Panc1 (cell line): ENCODE measurements at regions not wholly inside any gene's neighbourhood (a gene's known extent, or its start where the extent isn't known, plus 50 kb on each side); places are given as distances from the start of the nearest gene placed in this dataset.

ENCODE experiments used
- ATAC-seq: fragments of 200-7000 bp; cut with Tn5 transposase; 2 replicates; pipeline ENCODE4 v1.9.1; 2020; ENCODE audit warnings: mild to moderate bottlenecking, moderate library complexity
- BruUV-seq: library from RNA; stranded (reverse); fragments of 400-500 nt; replicated peaks from 2 replicates; lab custom pipeline; 2021; lab: Mats Ljungman, UMichigan
- CTCF ChIA-PET: fragments of 300-600 bp; sonication (Branson Sonifier 250); formaldehyde crosslinking; loops from one replicate; lab custom pipeline; 2022; ENCODE audit warnings: antibody characterized with exemption; lab: Charles Lee
- POLR2A ChIA-PET: fragments of 300-600 bp; sonication (Branson Sonifier 250); formaldehyde crosslinking; loops from one replicate; lab custom pipeline; 2022; ENCODE audit warnings: antibody characterized with exemption; lab: Charles Lee
- DNase-seq: peaks from one replicate; pipeline ENCODE4 v3.0.0-alpha.2; 2010; ENCODE audit warnings: low read depth, low spot score
- H3K27ac ChIP-seq: 2 replicates; pipeline ENCODE4 v1.5.1; 2011; ENCODE audit warnings: mild to moderate bottlenecking, low read length, inconsistent platforms
- H3K27me3 ChIP-seq: fragments of 200-500 bp; sonication (Bioruptor generic); 2 replicates; pipeline ENCODE4 v1.6.0; 2014; ENCODE audit warnings: low read length, inconsistent platforms; ENCODE audit not compliant: control insufficient read depth, insufficient read depth
- H3K36me3 ChIP-seq: fragments of 200-500 bp; sonication (Bioruptor generic); 2 replicates; pipeline ENCODE4 v1.5.1; 2014; ENCODE audit warnings: inconsistent platforms, mild to moderate bottlenecking, low read length, moderate library complexity; ENCODE audit not compliant: control insufficient read depth, insufficient read depth
- H3K4me1 ChIP-seq: 2 replicates; pipeline ENCODE4 v1.5.1; 2011; ENCODE audit warnings: inconsistent platforms, mild to moderate bottlenecking, low read length, moderate library complexity; ENCODE audit not compliant: control insufficient read depth, insufficient read depth
- H3K4me3 ChIP-seq, 2 experiments: 2 replicates each; pipeline ENCODE4 v1.5.1; 2011 to 2012; ENCODE audit warnings: low read depth in 2 of 2, low read length in 2 of 2, mild to moderate bottlenecking in 2 of 2, inconsistent platforms in 1 of 2, moderate library complexity in 1 of 2
- H3K9me3 ChIP-seq: fragments of 200-500 bp; sonication (Bioruptor generic); 2 replicates; pipeline ENCODE4 v1.5.1; 2014; ENCODE audit warnings: low read depth, mild to moderate bottlenecking, inconsistent platforms, low read length, moderate library complexity; ENCODE audit not compliant: control insufficient read depth, insufficient read depth
- POLR2AphosphoS5 ChIP-seq: IDR thresholded peaks from 2 replicates; pipeline ENCODE4 v1.6.1; 2012; ENCODE audit warnings: mild to moderate bottlenecking, low read depth, low read length, moderate library complexity
- SIN3A ChIP-seq: IDR thresholded peaks from 2 replicates; pipeline ENCODE4 v1.6.1; 2012; ENCODE audit warnings: low read depth, mild to moderate bottlenecking, low read length, moderate library complexity, borderline replicate concordance; ENCODE audit not compliant: insufficient read depth
- TCF7L2 ChIP-seq: IDR thresholded peaks from 2 replicates; pipeline ENCODE4 v1.6.1; 2011; ENCODE audit warnings: mild to moderate bottlenecking, low read depth, low read length, inconsistent platforms
- in situ Hi-C: cut with HindIII; loops from 2 replicates; pipeline ENCODE4 v1.10.0; 2016; ENCODE audit warnings: low sequenced_read_pairs, low pct_unique_long_range_greater_than_20kb
- intact Hi-C: fragments of 100-400 bp; cut with micrococcal nuclease; formaldehyde crosslinking; loops from one replicate; pipeline ENCODE4 v1.10.0; 2022; ENCODE audit not compliant: unreplicated experiment
- TF ChIP-seq, protein P1 (sequence below), 2 experiments: IDR thresholded peaks; 2 replicates each; pipeline ENCODE4 v1.6.1; 2011 to 2012; ENCODE audit warnings: low read depth in 2 of 2, control low read depth in 1 of 2, low read length in 1 of 2, mild to moderate bottlenecking in 1 of 2, moderate library complexity in 1 of 2; ENCODE audit not compliant: insufficient read depth in 1 of 2
- TF ChIP-seq, protein P2 (sequence below): fragments of 450-650 bp; IDR thresholded peaks from 2 replicates; pipeline ENCODE4 v1.5.1; 2017; ENCODE audit warnings: mild to moderate bottlenecking

DNA sequence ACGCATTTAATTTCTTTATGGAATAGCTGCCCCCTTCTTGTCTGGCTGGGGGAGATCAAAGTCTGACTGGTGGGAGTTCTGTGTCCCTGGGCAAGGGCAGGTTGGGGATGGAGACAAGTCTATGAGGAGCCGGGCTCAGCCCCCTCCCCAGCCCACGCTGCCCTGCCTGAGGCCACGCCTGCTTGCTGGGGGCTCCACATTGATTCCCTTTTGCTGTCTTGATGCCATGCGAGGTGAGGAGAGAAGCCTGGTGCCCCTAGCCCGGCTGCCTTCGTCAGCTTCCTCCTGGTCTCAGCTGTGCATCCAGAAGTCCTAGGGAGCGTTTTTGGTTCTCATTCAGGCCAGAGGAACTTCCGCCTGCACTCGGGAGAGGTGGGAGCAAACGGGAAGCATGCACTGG, 247.9 kb downstream of the NDUFA10 start:
- DNase-seq = no peak
- Histone ChIP-seq H3K27me3 (peaks cover 13% of the 10 kb centered on the region; the same call in 1 of the 2 replicates), H3K36me3 (no peaks in the 10 kb centered on the region), H3K27ac (no peak overlapping the region), H3K9me3 (no peaks in the 10 kb centered on the region), H3K4me3 (no peak overlapping the region), H3K4me1 (no peaks in the 10 kb centered on the region)
- BruUV-seq = no TSS peak
- ChIA-PET POLR2A (no interaction called here), CTCF (no interaction called here)
- intact Hi-C loops = no loop called here
- in situ Hi-C loops = no loop called here
- no peak for ATAC-seq
- TF ChIP-seq, protein P1, sequence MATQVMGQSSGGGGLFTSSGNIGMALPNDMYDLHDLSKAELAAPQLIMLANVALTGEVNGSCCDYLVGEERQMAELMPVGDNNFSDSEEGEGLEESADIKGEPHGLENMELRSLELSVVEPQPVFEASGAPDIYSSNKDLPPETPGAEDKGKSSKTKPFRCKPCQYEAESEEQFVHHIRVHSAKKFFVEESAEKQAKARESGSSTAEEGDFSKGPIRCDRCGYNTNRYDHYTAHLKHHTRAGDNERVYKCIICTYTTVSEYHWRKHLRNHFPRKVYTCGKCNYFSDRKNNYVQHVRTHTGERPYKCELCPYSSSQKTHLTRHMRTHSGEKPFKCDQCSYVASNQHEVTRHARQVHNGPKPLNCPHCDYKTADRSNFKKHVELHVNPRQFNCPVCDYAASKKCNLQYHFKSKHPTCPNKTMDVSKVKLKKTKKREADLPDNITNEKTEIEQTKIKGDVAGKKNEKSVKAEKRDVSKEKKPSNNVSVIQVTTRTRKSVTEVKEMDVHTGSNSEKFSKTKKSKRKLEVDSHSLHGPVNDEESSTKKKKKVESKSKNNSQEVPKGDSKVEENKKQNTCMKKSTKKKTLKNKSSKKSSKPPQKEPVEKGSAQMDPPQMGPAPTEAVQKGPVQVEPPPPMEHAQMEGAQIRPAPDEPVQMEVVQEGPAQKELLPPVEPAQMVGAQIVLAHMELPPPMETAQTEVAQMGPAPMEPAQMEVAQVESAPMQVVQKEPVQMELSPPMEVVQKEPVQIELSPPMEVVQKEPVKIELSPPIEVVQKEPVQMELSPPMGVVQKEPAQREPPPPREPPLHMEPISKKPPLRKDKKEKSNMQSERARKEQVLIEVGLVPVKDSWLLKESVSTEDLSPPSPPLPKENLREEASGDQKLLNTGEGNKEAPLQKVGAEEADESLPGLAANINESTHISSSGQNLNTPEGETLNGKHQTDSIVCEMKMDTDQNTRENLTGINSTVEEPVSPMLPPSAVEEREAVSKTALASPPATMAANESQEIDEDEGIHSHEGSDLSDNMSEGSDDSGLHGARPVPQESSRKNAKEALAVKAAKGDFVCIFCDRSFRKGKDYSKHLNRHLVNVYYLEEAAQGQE (IDR thresholded peaks at IDR 0.05; ENCODE audit: insufficient read depth in 1 of 2, low read depth in 2 of 2, low read length in 1 of 2) = no peak
- TF ChIP-seq, protein P2, sequence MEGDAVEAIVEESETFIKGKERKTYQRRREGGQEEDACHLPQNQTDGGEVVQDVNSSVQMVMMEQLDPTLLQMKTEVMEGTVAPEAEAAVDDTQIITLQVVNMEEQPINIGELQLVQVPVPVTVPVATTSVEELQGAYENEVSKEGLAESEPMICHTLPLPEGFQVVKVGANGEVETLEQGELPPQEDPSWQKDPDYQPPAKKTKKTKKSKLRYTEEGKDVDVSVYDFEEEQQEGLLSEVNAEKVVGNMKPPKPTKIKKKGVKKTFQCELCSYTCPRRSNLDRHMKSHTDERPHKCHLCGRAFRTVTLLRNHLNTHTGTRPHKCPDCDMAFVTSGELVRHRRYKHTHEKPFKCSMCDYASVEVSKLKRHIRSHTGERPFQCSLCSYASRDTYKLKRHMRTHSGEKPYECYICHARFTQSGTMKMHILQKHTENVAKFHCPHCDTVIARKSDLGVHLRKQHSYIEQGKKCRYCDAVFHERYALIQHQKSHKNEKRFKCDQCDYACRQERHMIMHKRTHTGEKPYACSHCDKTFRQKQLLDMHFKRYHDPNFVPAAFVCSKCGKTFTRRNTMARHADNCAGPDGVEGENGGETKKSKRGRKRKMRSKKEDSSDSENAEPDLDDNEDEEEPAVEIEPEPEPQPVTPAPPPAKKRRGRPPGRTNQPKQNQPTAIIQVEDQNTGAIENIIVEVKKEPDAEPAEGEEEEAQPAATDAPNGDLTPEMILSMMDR = no peak
- TF ChIP-seq SIN3A = no peak
- TF ChIP-seq POLR2AphosphoS5 = no peak

DNA sequence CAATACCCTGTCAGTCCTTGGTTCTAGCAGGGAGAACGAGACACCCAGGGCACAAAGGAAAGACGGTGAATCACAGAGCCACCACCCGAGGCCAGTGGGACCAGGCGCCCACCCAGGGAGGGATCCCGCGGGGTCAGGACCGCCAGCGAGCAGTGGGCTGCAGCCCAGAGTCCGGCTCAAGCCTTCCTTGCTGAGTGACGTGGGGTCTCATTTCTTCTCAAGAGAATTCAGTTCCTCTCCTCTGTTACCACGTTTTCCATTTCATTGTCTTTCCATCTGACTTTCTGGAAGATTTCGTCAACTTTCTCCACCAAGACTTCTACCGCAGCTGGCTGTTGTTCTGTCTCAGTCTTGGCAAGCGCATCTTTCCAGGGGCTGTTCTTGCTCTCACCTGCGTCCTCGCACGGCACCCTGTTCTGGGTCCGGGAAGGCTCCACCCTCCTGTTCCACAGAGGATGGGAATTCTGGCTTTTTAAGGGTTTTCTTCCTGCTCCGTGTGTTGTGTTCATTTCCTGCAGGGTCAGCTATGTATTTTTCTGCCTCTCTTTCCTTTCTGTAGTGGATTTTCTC, 248.6 kb downstream of the NDUFA10 start:
- peaks cover 11% of the 10 kb centered on the region; the same call in 1 of the 2 replicates for H3K27me3 ChIP-seq
- H3K36me3 ChIP-seq = no peaks in the 10 kb centered on the region
- no peak overlapping the region for H3K4me3 ChIP-seq
- ChIA-PET POLR2A (no interaction called here), CTCF (no interaction called here)
- DNase-seq (no peak), ATAC-seq (no peak)
- no TSS peak for BruUV-seq
- in situ Hi-C loops = no loop called here
- no peak overlapping the region for H3K27ac ChIP-seq
- no peaks in the 10 kb centered on the region for H3K9me3 ChIP-seq
- intact Hi-C loops = no loop called here
- no peaks in the 10 kb centered on the region for H3K4me1 ChIP-seq
- TF ChIP-seq POLR2AphosphoS5 = no peak
- TF ChIP-seq, protein P1 (IDR thresholded peaks at IDR 0.05; ENCODE audit: insufficient read depth in 1 of 2, low read depth in 2 of 2, low read length in 1 of 2) = no peak
- TF ChIP-seq, protein P2 = no peak
- no peak for TF ChIP-seq SIN3A
- no peak for TF ChIP-seq TCF7L2
